ENCODE measurements at regions not wholly inside any gene's neighbourhood (a gene's known extent, or its start where the extent isn't known, plus 50 kb on each side); places are given as distances from the start of the nearest gene placed in this dataset.

DNA sequence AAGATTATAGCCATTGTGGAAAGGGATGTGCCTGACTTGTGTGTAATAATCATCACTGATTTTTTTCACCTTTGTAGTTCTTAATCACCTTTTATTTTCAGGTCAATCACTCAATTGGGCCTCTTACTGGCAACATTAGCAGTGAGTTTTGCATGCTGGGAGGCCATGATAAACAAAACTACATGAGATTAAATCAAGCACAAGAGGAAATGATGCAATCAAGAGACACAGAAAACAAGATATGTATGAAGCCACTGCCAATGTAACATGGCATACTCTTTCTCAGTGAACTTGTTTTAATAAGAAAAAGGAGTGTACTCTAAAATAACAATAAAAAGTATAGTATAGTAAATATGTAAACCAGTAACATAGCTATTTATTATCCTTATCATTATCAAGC lies 69.9 kb upstream of the FSIP2 start:
- TF ChIP-seq, protein P1, sequence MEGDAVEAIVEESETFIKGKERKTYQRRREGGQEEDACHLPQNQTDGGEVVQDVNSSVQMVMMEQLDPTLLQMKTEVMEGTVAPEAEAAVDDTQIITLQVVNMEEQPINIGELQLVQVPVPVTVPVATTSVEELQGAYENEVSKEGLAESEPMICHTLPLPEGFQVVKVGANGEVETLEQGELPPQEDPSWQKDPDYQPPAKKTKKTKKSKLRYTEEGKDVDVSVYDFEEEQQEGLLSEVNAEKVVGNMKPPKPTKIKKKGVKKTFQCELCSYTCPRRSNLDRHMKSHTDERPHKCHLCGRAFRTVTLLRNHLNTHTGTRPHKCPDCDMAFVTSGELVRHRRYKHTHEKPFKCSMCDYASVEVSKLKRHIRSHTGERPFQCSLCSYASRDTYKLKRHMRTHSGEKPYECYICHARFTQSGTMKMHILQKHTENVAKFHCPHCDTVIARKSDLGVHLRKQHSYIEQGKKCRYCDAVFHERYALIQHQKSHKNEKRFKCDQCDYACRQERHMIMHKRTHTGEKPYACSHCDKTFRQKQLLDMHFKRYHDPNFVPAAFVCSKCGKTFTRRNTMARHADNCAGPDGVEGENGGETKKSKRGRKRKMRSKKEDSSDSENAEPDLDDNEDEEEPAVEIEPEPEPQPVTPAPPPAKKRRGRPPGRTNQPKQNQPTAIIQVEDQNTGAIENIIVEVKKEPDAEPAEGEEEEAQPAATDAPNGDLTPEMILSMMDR (IDR thresholded peaks at IDR 0.05), result no peak
- no peak for TF ChIP-seq POLR2A (IDR thresholded peaks at IDR 0.05)
- TF ChIP-seq POLR2AphosphoS5 (IDR thresholded peaks at IDR 0.05), result no peak

All from upper lobe of left lung (tissue), 4 donors.